T1000 (cell line): ENCODE measurements at regions not wholly inside any gene's neighbourhood (a gene's known extent, or its start where the extent isn't known, plus 50 kb on each side); places are given as distances from the start of the nearest gene placed in this dataset.

Experiments used
- DNase-seq: peaks from one replicate; lab custom pipeline; 2025; ENCODE audit warnings: mixed read lengths; lab: John Stamatoyannopoulos, UW

- no peak for DNase-seq
These were observed 369.5 kb upstream of the LRATD1 start for GRCh38 chr2:14263053-14263452.

GRCh38 chr2:14270036-14270582, 362.4 kb upstream of the LRATD1 start:
- no peak for DNase-seq

- DNase-seq = no peak
These were observed 360.0 kb upstream of the LRATD1 start for GRCh38 chr2:14272396-14273075.

- DNase-seq = no peak
These were observed 358.9 kb upstream of the LRATD1 start for GRCh38 chr2:14273650-14274049.

GRCh38 chr2:14284244-14284643, 348.3 kb upstream of the LRATD1 start:
- no peak for DNase-seq

- DNase-seq = no peak
These were observed 346.7 kb upstream of the LRATD1 start for GRCh38 chr2:14285812-14286211.

GRCh38 chr2:14288016-14288415, 344.5 kb upstream of the LRATD1 start:
- no peak for DNase-seq

GRCh38 chr2:14292964-14293363, 339.6 kb upstream of the LRATD1 start:
- DNase-seq = no peak

GRCh38 chr2:14297340-14297739, 335.2 kb upstream of the LRATD1 start:
- no peak for DNase-seq

GRCh38 chr2:14297906-14298305, 334.6 kb upstream of the LRATD1 start:
- no peak for DNase-seq

- DNase-seq = no peak
These were observed 331.2 kb upstream of the LRATD1 start for GRCh38 chr2:14301331-14301730.

GRCh38 chr2:14303366-14304115, 329.0 kb upstream of the LRATD1 start:
- DNase-seq = no peak

GRCh38 chr2:14304326-14304725, 328.2 kb upstream of the LRATD1 start:
- no peak for DNase-seq

- no peak for DNase-seq
These were observed 326.2 kb upstream of the LRATD1 start for GRCh38 chr2:14306268-14306861.

- no peak for DNase-seq
These were observed 319.2 kb upstream of the LRATD1 start for GRCh38 chr2:14313341-14313740.

- DNase-seq = no peak
These were observed 315.9 kb upstream of the LRATD1 start for GRCh38 chr2:14316594-14316993.

GRCh38 chr2:14321357-14321756, 311.2 kb upstream of the LRATD1 start:
- DNase-seq = no peak

- DNase-seq = no peak
These were observed 310.2 kb upstream of the LRATD1 start for GRCh38 chr2:14322306-14322705.

- DNase-seq = no peak
These were observed 308.2 kb upstream of the LRATD1 start for GRCh38 chr2:14324308-14324707.

- DNase-seq = no peak
These were observed 301.6 kb upstream of the LRATD1 start for GRCh38 chr2:14330884-14331283.

- no peak for DNase-seq
These were observed 295.6 kb upstream of the LRATD1 start for GRCh38 chr2:14336759-14337382.

GRCh38 chr2:14340703-14341102, 291.8 kb upstream of the LRATD1 start:
- no peak for DNase-seq

- no peak for DNase-seq
These were observed 290.2 kb upstream of the LRATD1 start for GRCh38 chr2:14342313-14342712.
